ENCODE measurements at regions not wholly inside any gene's neighbourhood (a gene's known extent, or its start where the extent isn't known, plus 50 kb on each side); places are given as distances from the start of the nearest gene placed in this dataset.
"Not testable (repeated sequence)": the region's sequence is repeated elsewhere in the genome, so short reads cannot be mapped to it uniquely, and the experiment has no call there.

GRCh38 chr11:93032580-93032979 lies 63.1 kb downstream of the MTNR1B start:
- no peak overlapping the region for H3K4me3 ChIP-seq
- H3K9me3 ChIP-seq, result no peaks in the 10 kb centered on the region
- H3K36me3 ChIP-seq (replicated peaks), result no peaks in the 10 kb centered on the region
- H3K27me3 ChIP-seq (ENCODE audit: low read depth), result 0 out of 2 replicates have a peak, but pooled peaks cover 5% of the 10 kb centered on the region
- H3K4me1 ChIP-seq, result no peaks in the 10 kb centered on the region
- in situ Hi-C loops (cut with MboI; ENCODE audit: low sequenced_read_pairs), result no loop called here
- no peak for DNase-seq (ENCODE audit: low spot score in 2 of 2)

DNA sequence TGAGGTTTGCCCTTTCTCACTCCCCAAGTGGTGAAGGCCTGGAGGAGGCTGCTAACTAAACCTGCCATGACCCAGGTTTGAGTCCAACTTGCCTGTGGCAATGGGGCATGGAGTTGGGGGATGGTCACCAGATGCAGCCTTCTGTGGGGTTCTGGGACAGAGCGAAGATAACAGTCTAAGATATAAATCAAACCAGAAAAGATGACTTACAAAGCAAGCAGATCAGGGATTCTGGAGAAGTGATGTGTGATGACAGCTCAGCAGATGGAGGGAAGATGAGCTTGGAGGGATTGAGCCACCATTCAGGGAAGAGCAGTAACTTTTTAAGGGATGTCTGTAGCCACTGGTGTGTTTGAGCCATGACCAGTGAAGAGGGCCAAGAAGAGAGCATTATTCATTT lies 63.6 kb downstream of the MTNR1B start:
- H3K9me3 ChIP-seq, result no peaks in the 10 kb centered on the region
- H3K4me3 ChIP-seq, result no peak overlapping the region
- no peaks in the 10 kb centered on the region for H3K36me3 ChIP-seq (replicated peaks)
- H3K27me3 ChIP-seq (ENCODE audit: low read depth), result 0 out of 2 replicates have a peak, but pooled peaks cover 5% of the 10 kb centered on the region
- no peak for DNase-seq (ENCODE audit: low spot score in 2 of 2)
- no peaks in the 10 kb centered on the region for H3K4me1 ChIP-seq
- in situ Hi-C loops (cut with MboI; ENCODE audit: low sequenced_read_pairs), result no loop called here

- Histone ChIP-seq H3K4me3 (no peak overlapping the region), H3K27me3 (ENCODE audit: low read depth) (0 out of 2 replicates have a peak, but pooled peaks cover 5% of the 10 kb centered on the region), H3K9me3 (no peaks in the 10 kb centered on the region), H3K36me3 (replicated peaks) (no peaks in the 10 kb centered on the region), H3K4me1 (no peaks in the 10 kb centered on the region)
- in situ Hi-C loops (cut with MboI; ENCODE audit: low sequenced_read_pairs), result no loop called here
- DNase-seq (ENCODE audit: low spot score in 2 of 2), result no peak
Measured at GRCh38 chr11:93034031-93034722, 64.7 kb downstream of the MTNR1B start.

GRCh38 chr11:93034723-93035039 lies 65.2 kb downstream of the MTNR1B start:
- H3K4me3 ChIP-seq, result no peak overlapping the region
- no peaks in the 10 kb centered on the region for H3K36me3 ChIP-seq (replicated peaks)
- 0 out of 2 replicates have a peak, but pooled peaks cover 2% of the 10 kb centered on the region for H3K27me3 ChIP-seq (ENCODE audit: low read depth)
- DNase-seq (ENCODE audit: low spot score in 2 of 2), result no peak
- in situ Hi-C loops (cut with MboI; ENCODE audit: low sequenced_read_pairs), result no loop called here
- H3K9me3 ChIP-seq, result no peaks in the 10 kb centered on the region
- no peaks in the 10 kb centered on the region for H3K4me1 ChIP-seq

DNA sequence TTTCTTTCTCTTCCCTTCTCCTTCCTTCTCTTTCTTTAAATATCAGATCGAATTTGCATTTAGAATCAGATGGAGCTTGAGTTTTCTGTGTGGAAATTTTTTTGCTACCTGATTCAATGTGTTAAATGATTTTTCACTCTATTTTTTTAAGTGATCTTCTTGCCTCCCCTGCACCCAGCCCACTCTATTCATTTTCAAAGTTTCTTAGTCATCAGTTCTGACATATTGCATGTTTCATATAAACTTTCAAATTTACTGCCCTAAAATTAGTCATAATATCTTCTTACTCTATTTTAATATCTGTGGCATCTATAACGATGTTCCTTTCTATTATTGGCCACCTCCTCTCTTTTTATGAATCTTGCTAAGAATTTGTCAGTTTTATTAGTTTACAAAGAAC lies 69.1 kb downstream of the MTNR1B start:
- in situ Hi-C loops (cut with MboI; ENCODE audit: low sequenced_read_pairs), result no loop called here
- Histone ChIP-seq H3K27me3 (ENCODE audit: low read depth) (no peaks in the 10 kb centered on the region), H3K4me3 (no peak overlapping the region), H3K4me1 (no peaks in the 10 kb centered on the region), H3K9me3 (no peaks in the 10 kb centered on the region; the same call in 1 of the 2 replicates), H3K36me3 (replicated peaks) (no peaks in the 10 kb centered on the region)
- no peak for DNase-seq (ENCODE audit: low spot score in 2 of 2)

- no peaks in the 10 kb centered on the region; the same call in 1 of the 2 replicates for H3K9me3 ChIP-seq
- no peak overlapping the region for H3K4me3 ChIP-seq
- H3K4me1 ChIP-seq, result no peaks in the 10 kb centered on the region
- in situ Hi-C loops (cut with MboI; ENCODE audit: low sequenced_read_pairs), result no loop called here
- no peaks in the 10 kb centered on the region for H3K27me3 ChIP-seq (ENCODE audit: low read depth)
- H3K36me3 ChIP-seq (replicated peaks), result no peaks in the 10 kb centered on the region
- no peak for DNase-seq (ENCODE audit: low spot score in 2 of 2)
Measured at GRCh38 chr11:93039531-93040240, 70.2 kb downstream of the MTNR1B start.

GRCh38 chr11:93041682-93042081 lies 72.2 kb downstream of the MTNR1B start:
- in situ Hi-C loops (cut with MboI; ENCODE audit: low sequenced_read_pairs), result no loop called here
- no peaks in the 10 kb centered on the region; the same call in 1 of the 2 replicates for H3K9me3 ChIP-seq
- no peaks in the 10 kb centered on the region for H3K36me3 ChIP-seq (replicated peaks)
- no peak for DNase-seq (ENCODE audit: low spot score in 2 of 2)
- H3K27me3 ChIP-seq (ENCODE audit: low read depth), result no peaks in the 10 kb centered on the region
- H3K4me1 ChIP-seq, result no peaks in the 10 kb centered on the region
- no peak overlapping the region for H3K4me3 ChIP-seq

DNA sequence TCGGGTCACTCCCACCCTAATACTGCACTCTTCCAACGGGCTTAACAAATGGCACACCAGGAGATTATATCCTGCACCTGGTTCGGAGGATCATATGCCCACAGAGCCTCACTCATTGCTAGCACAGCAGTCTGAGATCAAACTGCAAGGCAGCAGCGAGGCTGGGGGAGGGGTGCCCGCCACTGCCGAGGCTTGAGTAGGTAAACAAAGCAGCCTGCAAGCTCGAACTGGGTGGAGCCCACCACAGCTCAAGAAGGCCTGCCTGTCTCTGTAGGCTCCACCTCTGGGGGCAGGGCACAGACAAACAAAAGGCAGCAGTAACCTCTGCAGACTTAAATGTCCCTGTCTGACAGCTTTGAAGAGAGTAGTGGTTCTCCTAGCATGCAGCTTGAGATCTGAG lies 73.7 kb downstream of the MTNR1B start:
- H3K4me1 ChIP-seq; in situ Hi-C loops (cut with MboI; ENCODE audit: low sequenced_read_pairs): not testable (repeated sequence)

GRCh38 chr11:93049740-93050139 lies 80.3 kb downstream of the MTNR1B start:
- DNase-seq (ENCODE audit: low spot score in 2 of 2), result no peak
- Histone ChIP-seq H3K36me3 (replicated peaks) (no peaks in the 10 kb centered on the region), H3K9me3 (no peaks in the 10 kb centered on the region), H3K4me1 (no peaks in the 10 kb centered on the region), H3K27me3 (ENCODE audit: low read depth) (0 out of 2 replicates have a peak, but pooled peaks cover 3% of the 10 kb centered on the region), H3K4me3 (no peak overlapping the region)
- in situ Hi-C loops (cut with MboI; ENCODE audit: low sequenced_read_pairs), result no loop called here

More for the DNA sequence above, 73.7 kb downstream of the MTNR1B start:
- not testable (repeated sequence) for H3K36me3 ChIP-seq (replicated peaks); H3K9me3 ChIP-seq; H3K4me3 ChIP-seq; H3K27me3 ChIP-seq (ENCODE audit: low read depth)
- peak in 1 of 2 experiments; percentile 42 for DNase-seq (ENCODE audit: low spot score in 2 of 2)

- no peak for DNase-seq (ENCODE audit: low spot score in 2 of 2)
- H3K4me1 ChIP-seq, result no peaks in the 10 kb centered on the region
- no peak overlapping the region for H3K4me3 ChIP-seq
- no peaks in the 10 kb centered on the region for H3K9me3 ChIP-seq
- in situ Hi-C loops (cut with MboI; ENCODE audit: low sequenced_read_pairs), result no loop called here
- H3K27me3 ChIP-seq (ENCODE audit: low read depth), result 0 out of 2 replicates have a peak, but pooled peaks cover 3% of the 10 kb centered on the region
- no peaks in the 10 kb centered on the region for H3K36me3 ChIP-seq (replicated peaks)
Measured at GRCh38 chr11:93051186-93051585, 81.7 kb downstream of the MTNR1B start.

GRCh38 chr11:93053864-93054263 lies 84.4 kb downstream of the MTNR1B start:
- in situ Hi-C loops (cut with MboI; ENCODE audit: low sequenced_read_pairs), result no loop called here
- Histone ChIP-seq H3K4me3 (no peak overlapping the region), H3K27me3 (ENCODE audit: low read depth) (0 out of 2 replicates have a peak, but pooled peaks cover 3% of the 10 kb centered on the region), H3K36me3 (replicated peaks) (no peaks in the 10 kb centered on the region), H3K4me1 (no peaks in the 10 kb centered on the region), H3K9me3 (no peaks in the 10 kb centered on the region)
- no peak for DNase-seq (ENCODE audit: low spot score in 2 of 2)

DNA sequence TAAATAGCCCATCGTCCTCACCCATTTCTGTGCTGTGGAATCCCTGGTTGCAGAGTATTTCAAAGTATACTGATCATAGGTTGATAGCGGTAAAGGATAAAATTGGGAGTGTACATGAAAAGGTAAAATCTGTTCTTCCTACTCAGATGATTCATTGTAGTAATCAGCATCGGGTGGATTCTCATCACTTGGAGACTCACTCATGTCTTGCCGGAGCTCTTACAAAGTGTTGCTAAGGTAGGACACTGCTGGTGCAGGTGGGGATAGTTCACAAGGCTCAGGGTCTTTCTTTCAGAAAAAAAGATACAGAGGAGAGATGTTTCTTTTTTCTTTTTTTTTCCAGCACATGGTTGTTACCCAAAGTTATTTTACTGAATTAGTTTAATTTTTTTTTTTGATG lies 84.8 kb downstream of the MTNR1B start:
- H3K9me3 ChIP-seq, result no peaks in the 10 kb centered on the region
- 0 out of 2 replicates have a peak, but pooled peaks cover 3% of the 10 kb centered on the region for H3K27me3 ChIP-seq (ENCODE audit: low read depth)
- no peaks in the 10 kb centered on the region for H3K4me1 ChIP-seq
- no peak overlapping the region for H3K4me3 ChIP-seq
- no peak for DNase-seq (ENCODE audit: low spot score in 2 of 2)
- in situ Hi-C loops (cut with MboI; ENCODE audit: low sequenced_read_pairs), result no loop called here
- H3K36me3 ChIP-seq (replicated peaks), result no peaks in the 10 kb centered on the region

DNA sequence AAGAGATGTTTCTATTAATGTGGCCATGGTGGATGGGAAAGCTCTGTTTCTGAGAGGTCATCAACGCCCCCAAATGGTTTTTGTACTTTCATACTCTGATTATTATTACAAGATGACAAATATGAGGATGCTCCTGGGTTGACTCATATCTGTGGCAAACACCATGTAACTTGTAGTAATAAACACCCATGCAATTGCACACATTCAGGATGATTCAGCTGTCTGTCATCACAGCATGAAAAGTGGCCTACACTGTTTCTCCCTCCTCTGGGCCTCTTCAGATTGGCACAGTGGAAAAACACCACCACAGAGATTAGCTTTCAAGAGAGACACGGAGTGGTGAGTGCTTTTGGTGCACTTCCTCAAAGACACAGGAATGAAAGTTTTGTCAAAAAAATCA lies 85.4 kb downstream of the MTNR1B start:
- no peaks in the 10 kb centered on the region for H3K9me3 ChIP-seq
- 0 out of 2 replicates have a peak, but pooled peaks cover 3% of the 10 kb centered on the region for H3K27me3 ChIP-seq (ENCODE audit: low read depth)
- H3K36me3 ChIP-seq (replicated peaks), result no peaks in the 10 kb centered on the region
- no peak overlapping the region for H3K4me3 ChIP-seq
- no peaks in the 10 kb centered on the region for H3K4me1 ChIP-seq
- in situ Hi-C loops (cut with MboI; ENCODE audit: low sequenced_read_pairs), result no loop called here
- DNase-seq (ENCODE audit: low spot score in 2 of 2), result no peak

DNA sequence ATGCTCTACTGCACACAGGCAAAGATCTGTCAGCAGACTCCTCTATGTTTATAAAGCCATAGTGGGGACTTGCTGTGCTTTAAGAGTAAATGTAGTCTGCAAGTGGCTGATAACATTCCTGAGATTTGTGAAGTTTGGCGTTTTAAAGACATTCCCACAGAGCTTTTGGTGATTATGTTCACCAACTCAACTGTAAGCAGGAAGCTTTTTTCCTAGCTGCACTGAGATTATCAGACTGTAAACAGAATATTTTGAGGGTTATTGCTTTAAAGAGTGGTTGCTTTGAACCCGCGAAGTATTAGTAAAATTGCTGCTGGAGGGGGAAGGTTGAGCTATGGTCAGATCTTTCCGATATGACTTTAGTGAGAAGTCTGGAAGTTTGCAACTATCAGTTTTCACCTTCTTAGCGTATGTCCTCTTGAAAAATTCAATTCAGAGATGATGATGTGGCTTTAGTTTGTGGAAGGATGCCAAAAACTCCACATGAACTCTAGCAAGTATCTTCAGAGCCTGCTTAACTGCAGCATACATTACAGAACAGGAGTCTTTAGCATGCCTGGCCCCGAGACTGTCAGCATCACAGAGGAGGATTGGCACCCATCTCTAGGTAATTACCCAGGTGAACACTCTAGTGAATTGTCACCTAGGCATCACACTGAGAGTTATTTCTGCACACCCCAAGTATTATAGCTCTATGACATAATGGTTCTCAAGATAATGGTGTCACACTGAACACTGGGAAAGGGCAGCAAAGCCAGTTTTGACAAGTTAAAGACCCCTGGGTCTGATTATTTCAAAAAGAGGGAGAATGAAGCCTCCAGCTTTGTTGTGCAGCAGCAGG lies 89.9 kb downstream of the MTNR1B start:
- H3K9me3 ChIP-seq, result no peaks in the 10 kb centered on the region
- DNase-seq (ENCODE audit: low spot score in 2 of 2), result no peak
- H3K27me3 ChIP-seq (ENCODE audit: low read depth), result no peaks in the 10 kb centered on the region
- in situ Hi-C loops (cut with MboI; ENCODE audit: low sequenced_read_pairs), result no loop called here
- H3K4me3 ChIP-seq, result no peak overlapping the region
- no peaks in the 10 kb centered on the region for H3K4me1 ChIP-seq
- H3K36me3 ChIP-seq (replicated peaks), result no peaks in the 10 kb centered on the region
